IMR-90 (cell line): ENCODE measurements at regions not wholly inside any gene's neighbourhood (a gene's known extent, or its start where the extent isn't known, plus 50 kb on each side); places are given as distances from the start of the nearest gene placed in this dataset.

Experiments used
- ATAC-seq: fragments of 200-7000 bp; cut with Tn5 transposase; 2 replicates; pipeline ENCODE4 v1.9.1; 2020; ENCODE audit warnings: low read depth, mild to moderate bottlenecking, moderate library complexity
- BruUV-seq: library from RNA; stranded (reverse); fragments of 400-500 nt; replicated peaks from 2 replicates; lab custom pipeline; 2021; lab: Mats Ljungman, UMichigan
- CTCF ChIA-PET: fragments of 300-600 bp; formaldehyde crosslinking; extraction: SDS; loops from one replicate; lab custom pipeline; 2021; ENCODE audit warnings: antibody characterized with exemption; lab: Yijun Ruan, JAX
- POLR2A ChIA-PET: fragments of 300-600 bp; sonication (Branson Sonifier 250); formaldehyde crosslinking; loops from one replicate; lab custom pipeline; 2022; ENCODE audit warnings: antibody characterized with exemption; ENCODE audit not compliant: unreplicated experiment; lab: Charles Lee
- DNase-seq: peaks from one replicate; pipeline ENCODE4 v3.0.0; 2013
- H2AFZ ChIP-seq: replicated peaks from 2 replicates; pipeline ENCODE3; 2013; ENCODE audit warnings: low read length, mild to moderate bottlenecking; ENCODE audit not compliant: poor library complexity
- H2AK5ac ChIP-seq: 2 replicates; pipeline ENCODE4 v1.6.1; 2013; ENCODE audit warnings: low read depth, low read length, inconsistent platforms
- H2AK9ac ChIP-seq: replicated peaks from 2 replicates; pipeline ENCODE3; 2013; ENCODE audit warnings: mild to moderate bottlenecking, low read depth, low read length, moderate library complexity; ENCODE audit not compliant: poor library complexity
- H2BK120ac ChIP-seq: 2 replicates; pipeline ENCODE4 v1.6.1; 2013; ENCODE audit warnings: low read depth, low read length, inconsistent platforms
- H2BK15ac ChIP-seq: 3 replicates; pipeline ENCODE4 v1.6.1; 2013; ENCODE audit warnings: low read depth, low read length, inconsistent platforms
- H2BK20ac ChIP-seq: 2 replicates; pipeline ENCODE4 v1.6.1; 2013; ENCODE audit warnings: low read depth, mild to moderate bottlenecking, inconsistent platforms, low read length, moderate library complexity
- H2BK5ac ChIP-seq: 2 replicates; pipeline ENCODE4 v1.6.1; 2013; ENCODE audit warnings: mild to moderate bottlenecking, low read depth, low read length, inconsistent platforms; ENCODE audit not compliant: poor library complexity, severe bottlenecking
- H3K14ac ChIP-seq: replicated peaks from 2 replicates; pipeline ENCODE4 v1.6.1; 2013; ENCODE audit warnings: low read depth, low read length, inconsistent platforms
- H3K18ac ChIP-seq: 2 replicates; pipeline ENCODE4 v1.6.1; 2013; ENCODE audit warnings: low read depth, low read length, control low read depth
- H3K23ac ChIP-seq: 2 replicates; pipeline ENCODE4 v1.6.1; 2013; ENCODE audit warnings: low read depth, low read length, inconsistent platforms
- H3K27ac ChIP-seq: 2 replicates; pipeline ENCODE4 v1.5.1; 2013; ENCODE audit warnings: mild to moderate bottlenecking, control low read depth, low read length; ENCODE audit not compliant: insufficient read depth
- H3K27me3 ChIP-seq: 2 replicates; pipeline ENCODE4 v1.6.1; 2013; ENCODE audit warnings: low read length; ENCODE audit not compliant: control insufficient read depth, insufficient read depth
- H3K36me3 ChIP-seq: 2 replicates; pipeline ENCODE4 v1.6.1; 2013; ENCODE audit warnings: low read length, mixed read lengths; ENCODE audit not compliant: control insufficient read depth, insufficient read depth
- H3K4ac ChIP-seq: 2 replicates; pipeline ENCODE4 v1.6.1; 2013; ENCODE audit warnings: low read depth, low read length, inconsistent platforms
- H3K4me1 ChIP-seq: 2 replicates; pipeline ENCODE4 v1.6.1; 2013; ENCODE audit warnings: low read length, mixed read lengths; ENCODE audit not compliant: control insufficient read depth, insufficient read depth
- H3K4me2 ChIP-seq: 2 replicates; pipeline ENCODE4 v1.6.1; 2013; ENCODE audit warnings: low read depth, mild to moderate bottlenecking, control low read depth, low read length, moderate library complexity
- H3K4me3 ChIP-seq: 2 replicates; pipeline ENCODE4 v1.5.1; 2013; ENCODE audit warnings: low read depth, mild to moderate bottlenecking, control low read depth, low read length, moderate library complexity; ENCODE audit not compliant: insufficient read depth
- H3K56ac ChIP-seq: 2 replicates; pipeline ENCODE4 v1.6.1; 2013; ENCODE audit warnings: low read length, inconsistent platforms; ENCODE audit not compliant: insufficient read depth; ENCODE audit errors: extremely low read depth
- H3K79me1 ChIP-seq, 2 experiments: 2 replicates each; pipeline ENCODE4 v1.6.1; 2013; ENCODE audit warnings: low read length in 2 of 2, inconsistent platforms in 1 of 2, low read depth in 1 of 2
- H3K9ac ChIP-seq: 2 replicates; pipeline ENCODE4 v1.6.1; 2013; ENCODE audit warnings: low read depth, low read length, control low read depth
- H3K9me1 ChIP-seq: 2 replicates; pipeline ENCODE4 v1.6.1; 2013; ENCODE audit warnings: low read length, inconsistent platforms; ENCODE audit not compliant: insufficient read depth
- H3K9me3 ChIP-seq: 2 replicates; pipeline ENCODE4 v1.6.1; 2013; ENCODE audit warnings: low read length; ENCODE audit not compliant: control insufficient read depth, insufficient read depth
- H4K20me1 ChIP-seq: 2 replicates; pipeline ENCODE4 v1.6.1; 2013; ENCODE audit warnings: low read length, inconsistent platforms; ENCODE audit not compliant: insufficient read depth
- H4K5ac ChIP-seq: 2 replicates; pipeline ENCODE4 v1.6.1; 2013; ENCODE audit warnings: mild to moderate bottlenecking, low read depth, low read length, control low read depth
- H4K8ac ChIP-seq, 2 experiments: 2 replicates each; pipeline ENCODE4 v1.6.1; 2013; ENCODE audit warnings: low read depth in 2 of 2, low read length in 2 of 2, control low read depth in 1 of 2, inconsistent platforms in 1 of 2
- H4K91ac ChIP-seq: 2 replicates; pipeline ENCODE4 v1.6.1; 2013; ENCODE audit warnings: low read depth, low read length, inconsistent platforms; ENCODE audit not compliant: insufficient read depth
- BHLHE40 ChIP-seq: fragments of 150-350 bp; IDR thresholded peaks from 2 replicates; pipeline ENCODE4 v1.6.1; 2016; ENCODE audit warnings: mild to moderate bottlenecking, low read depth, low read length
- CEBPB ChIP-seq: IDR thresholded peaks from 2 replicates; pipeline ENCODE4 v1.6.1; 2012; ENCODE audit warnings: low read depth, low read length, improper control_type of control experiment
- CHD1 ChIP-seq: IDR thresholded peaks from 2 replicates; pipeline ENCODE4 v1.6.1; 2012; ENCODE audit warnings: low read depth, low read length, improper control_type of control experiment
- CTCF ChIP-seq: conservative IDR thresholded peaks from 2 replicates; pipeline ENCODE4 v1.5.1; 2012; ENCODE audit warnings: mild to moderate bottlenecking, low read depth, low read length, improper control_type of control experiment
- ELK1 ChIP-seq: fragments of 150-350 bp; IDR thresholded peaks from 2 replicates; pipeline ENCODE4 v1.6.1; 2016; ENCODE audit warnings: low read depth, mild to moderate bottlenecking, low read length, moderate library complexity, borderline replicate concordance
- FOS ChIP-seq: fragments of 150-350 bp; IDR thresholded peaks from 2 replicates; pipeline ENCODE4 v1.6.1; 2016; ENCODE audit warnings: low read depth, low read length
- MAFK ChIP-seq: IDR thresholded peaks from 2 replicates; pipeline ENCODE4 v1.6.1; 2012; ENCODE audit warnings: low read depth, low read length, improper control_type of control experiment
- MAZ ChIP-seq: IDR thresholded peaks from 2 replicates; pipeline ENCODE4 v1.6.1; 2012; ENCODE audit warnings: low read depth, mild to moderate bottlenecking, low read length, improper control_type of control experiment, moderate library complexity, borderline replicate concordance
- MXI1 ChIP-seq: IDR thresholded peaks from 2 replicates; pipeline ENCODE4 v1.6.1; 2012; ENCODE audit warnings: low read depth, mild to moderate bottlenecking, low read length, moderate library complexity, borderline replicate concordance
- NFE2L2 ChIP-seq: fragments of 150-350 bp; IDR thresholded peaks from 2 replicates; pipeline ENCODE4 v1.6.1; 2016; ENCODE audit warnings: low read depth, mild to moderate bottlenecking, low read length
- POLR2A ChIP-seq: IDR thresholded peaks from 2 replicates; pipeline ENCODE4 v1.6.1; 2012; ENCODE audit warnings: mild to moderate bottlenecking, low read depth, low read length
- RAD21 ChIP-seq: IDR thresholded peaks from 2 replicates; pipeline ENCODE4 v1.6.1; 2012; ENCODE audit warnings: low read length, improper control_type of control experiment
- RCOR1 ChIP-seq: IDR thresholded peaks from 2 replicates; pipeline ENCODE4 v1.6.1; 2012; ENCODE audit warnings: mild to moderate bottlenecking, low read length, improper control_type of control experiment; ENCODE audit not compliant: insufficient replicate concordance
- RFX5 ChIP-seq: IDR thresholded peaks from 2 replicates; pipeline ENCODE4 v1.8.0; 2012; ENCODE audit warnings: low read depth, mild to moderate bottlenecking, low read length, moderate library complexity
- SMC3 ChIP-seq: fragments of 150-350 bp; IDR thresholded peaks from 2 replicates; pipeline ENCODE4 v1.6.1; 2016; ENCODE audit warnings: low read depth, mild to moderate bottlenecking, antibody characterized with exemption, low read length, moderate library complexity
- USF2 ChIP-seq: fragments of 150-350 bp; IDR thresholded peaks from 2 replicates; pipeline ENCODE4 v1.6.1; 2017; ENCODE audit warnings: mild to moderate bottlenecking, antibody characterized with exemption, low read length, low read depth
- WGBS, 2 experiments: methylation state at CpG; one replicate each; pipeline versions ENCODE4 v1.1.5 to v1.1.7; 2013; ENCODE audit warnings: missing lambda C conversion rate in 2 of 2; ENCODE audit not compliant: insufficient read length in 1 of 2; ENCODE audit errors: extremely low coverage in 2 of 2; 5-methylcytosine and 5-hydroxymethylcytosine counted together
- dilution Hi-C: fragments of 300-500 bp; cut with HindIII; formaldehyde crosslinking; loops from one replicate; pipeline ENCODE4 v1.14.3; 2018; ENCODE audit warnings: low sequenced_read_pairs; ENCODE audit not compliant: unreplicated experiment
- in situ Hi-C: fragments of 300-500 bp; cut with MboI; formaldehyde crosslinking; loops from 3 replicates; pipeline ENCODE4 v1.14.3; 2019; ENCODE audit warnings: low sequenced_read_pairs, inconsistent platforms, mixed read lengths
- intact Hi-C: fragments of 100-400 bp; cut with micrococcal nuclease; formaldehyde crosslinking; loops from 2 replicates; pipeline ENCODE4 v1.10.0; 2022

- no peaks in the 10 kb centered on the region for H3K79me1 ChIP-seq
- intact Hi-C loops (no loop called here), dilution Hi-C loops (no loop called here), in situ Hi-C loops (no loop called here)
- no peak overlapping the region for H3K56ac ChIP-seq
- H2BK5ac ChIP-seq: no peak overlapping the region
- H3K9ac ChIP-seq: no peak overlapping the region
- H4K8ac ChIP-seq: no peak overlapping the region
- WGBS, 2 experiments: no CpG with 5 or more reads among the region's 2 CpGs
- no TSS peak for BruUV-seq
- no peak overlapping the region for H3K27ac ChIP-seq
- no peak overlapping the region for H2AFZ ChIP-seq
- no peaks in the 10 kb centered on the region for H3K27me3 ChIP-seq
- H3K4ac ChIP-seq: no peak overlapping the region
- TF ChIP-seq BHLHE40 (no peak), CEBPB (no peak), CHD1 (no peak), RAD21 (no peak), SMC3 (no peak), NFE2L2 (no peak), MAFK (no peak), MXI1 (no peak), ELK1 (no peak), MAZ (no peak), CTCF (no peak), RCOR1 (no peak), POLR2A (no peak), RFX5 (no peak), FOS (no peak), USF2 (no peak)
- POLR2A ChIA-PET: no interaction called here
- DNase-seq (no peak), ATAC-seq (no peak)
- H3K9me3 ChIP-seq: peaks cover 6% of the 10 kb centered on the region
- no peak overlapping the region for H3K4me3 ChIP-seq
- H2BK20ac ChIP-seq: no peak overlapping the region
- H2AK9ac ChIP-seq: no peak overlapping the region
- no peak overlapping the region for H3K23ac ChIP-seq
- no peak overlapping the region for H2BK15ac ChIP-seq
- H2BK120ac ChIP-seq: no peak overlapping the region
- H3K36me3 ChIP-seq: no peaks in the 10 kb centered on the region
- no peak overlapping the region for H2AK5ac ChIP-seq
- no peak overlapping the region for H4K5ac ChIP-seq
- no peak overlapping the region for H4K91ac ChIP-seq
- no peaks in the 10 kb centered on the region for H3K9me1 ChIP-seq
- H4K20me1 ChIP-seq: no peaks in the 10 kb centered on the region
- no peak overlapping the region for H3K18ac ChIP-seq
- no peak overlapping the region for H3K4me2 ChIP-seq
- CTCF ChIA-PET: no interaction called here
- no peaks in the 10 kb centered on the region for H3K4me1 ChIP-seq
- no peak overlapping the region for H3K14ac ChIP-seq
Measured at GRCh38 chr2:129024796-129025195, 706.1 kb upstream of the HS6ST1 start.
